ENCODE measurements at regions not wholly inside any gene's neighbourhood (a gene's known extent, or its start where the extent isn't known, plus 50 kb on each side); places are given as distances from the start of the nearest gene placed in this dataset.

GRCh38 chr4:102447413-102447812 lies 53.7 kb upstream of the NFKB1 start:
- POLR2A ChIA-PET, result no interaction called here

More at GRCh38 chr4:102447413-102447812, 53.7 kb upstream of the NFKB1 start:
- FAIRE-seq (no peak), ATAC-seq (no peak), DNase-seq (ENCODE audit: low spot score) (no peak)
- BruUV-seq (replicated peaks), result no TSS peak
- H3K4me2 ChIP-seq (ENCODE audit: low read depth, low read length), result no peak overlapping the region
- H3K27ac ChIP-seq (ENCODE audit: extremely low read length, insufficient read depth, low read length), result no peak overlapping the region
- WGBS (ENCODE audit: low lambda C conversion rate), result 69% methylated on average over 4 of the region's 4 CpGs
- no peak overlapping the region for H3K9ac ChIP-seq (ENCODE audit: insufficient read depth, low read depth, low read length)
- no peak overlapping the region for H3K4me3 ChIP-seq (replicated peaks in 1 of 3; ENCODE audit: insufficient read depth in 1 of 3, low read depth in 2 of 3, low read length in 3 of 3)
- CTCF ChIA-PET (ENCODE audit: low intra/inter-chr PET ratio, low total read pairs), result no interaction called here
- H3K36me3 ChIP-seq (replicated peaks in 1 of 2; ENCODE audit: control insufficient read depth in 1 of 2, insufficient read depth in 2 of 2, low read length in 2 of 2), result no peaks in the 10 kb centered on the region
- peaks cover 28% of the 10 kb centered on the region for H3K4me1 ChIP-seq (ENCODE audit: insufficient read depth, low read length)
- in situ Hi-C loops (cut with HindIII; ENCODE audit: extremely low pct_ligation_motif_present, low pct_unique_long_range_greater_than_20kb), result loop anchor here (10.0 kb wide), 1 partner anchor 167 kb away; no protein-coding TSS in a partner anchor
- intact Hi-C loops (cut with micrococcal nuclease; ENCODE audit: unreplicated experiment), result loop anchor here (5.0 to 10.0 kb wide), 2 partner anchors 267 to 650 kb away; partner anchors contain the start of gene BDH2
- no peaks in the 10 kb centered on the region for H4K20me1 ChIP-seq (ENCODE audit: insufficient read depth, low read length)
- H2AFZ ChIP-seq (ENCODE audit: low read length), result no peak overlapping the region
- TF ChIP-seq PTBP1 (IDR thresholded peaks at IDR 0.05; ENCODE audit: low read depth, low read length, poor library complexity, severe bottlenecking), result no peak
- no peak for TF ChIP-seq CEBPZ (IDR thresholded peaks at IDR 0.05; ENCODE audit: low read length)
- TF ChIP-seq, protein P1, sequence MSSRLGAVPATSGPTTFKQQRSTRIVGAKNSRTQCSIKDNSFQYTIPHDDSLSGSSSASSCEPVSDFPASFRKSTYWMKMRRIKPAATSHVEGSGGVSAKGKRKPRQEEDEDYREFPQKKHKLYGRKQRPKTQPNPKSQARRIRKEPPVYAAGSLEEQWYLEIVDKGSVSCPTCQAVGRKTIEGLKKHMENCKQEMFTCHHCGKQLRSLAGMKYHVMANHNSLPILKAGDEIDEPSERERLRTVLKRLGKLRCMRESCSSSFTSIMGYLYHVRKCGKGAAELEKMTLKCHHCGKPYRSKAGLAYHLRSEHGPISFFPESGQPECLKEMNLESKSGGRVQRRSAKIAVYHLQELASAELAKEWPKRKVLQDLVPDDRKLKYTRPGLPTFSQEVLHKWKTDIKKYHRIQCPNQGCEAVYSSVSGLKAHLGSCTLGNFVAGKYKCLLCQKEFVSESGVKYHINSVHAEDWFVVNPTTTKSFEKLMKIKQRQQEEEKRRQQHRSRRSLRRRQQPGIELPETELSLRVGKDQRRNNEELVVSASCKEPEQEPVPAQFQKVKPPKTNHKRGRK (CRISPR knock-in tag; IDR thresholded peaks at IDR 0.05), result no peak
- TF ChIP-seq AHR (CRISPR knock-in tag; IDR thresholded peaks at IDR 0.05), result no peak
- TF ChIP-seq TRIM24 (CRISPR knock-in tag; IDR thresholded peaks at IDR 0.05), result no peak
- no peak for TF ChIP-seq ZNF263 (CRISPR knock-in tag; IDR thresholded peaks at IDR 0.05)
- TF ChIP-seq ZNF883 (CRISPR knock-in tag; IDR thresholded peaks at IDR 0.05; ENCODE audit: not compliant biosample characterization), result no peak
- no peaks in the 10 kb centered on the region for H3K9me3 ChIP-seq (ENCODE audit: low read length)
- no peaks in the 10 kb centered on the region; a peak in 1 of 5 replicates for H3K27me3 ChIP-seq (ENCODE audit: control insufficient read depth in 1 of 2, insufficient read depth in 2 of 2, low read length in 2 of 2)
- no peaks in the 10 kb centered on the region for H3K79me2 ChIP-seq (ENCODE audit: insufficient read depth, low read length)

Data from HepG2 (cell line).